ENCODE measurements at regions not wholly inside any gene's neighbourhood (a gene's known extent, or its start where the extent isn't known, plus 50 kb on each side); places are given as distances from the start of the nearest gene placed in this dataset.

GRCh38 chr9:28620661-28621060, 1047.4 kb upstream of the C9orf72 start:
- H3K4me3 ChIP-seq, result no peak overlapping the region
- no peaks in the 10 kb centered on the region for H4K20me1 ChIP-seq
- H3K27me3 ChIP-seq, result no peaks in the 10 kb centered on the region
- H3K9ac ChIP-seq, result no peak overlapping the region
- H3K27ac ChIP-seq, result no peak overlapping the region
- no peaks in the 10 kb centered on the region for H3K36me3 ChIP-seq
- no peaks in the 10 kb centered on the region for H3K4me1 ChIP-seq
- TF ChIP-seq Cebpa-rat (IDR thresholded peaks at IDR 0.05), result no peak
- H3K4me2 ChIP-seq, result no peak overlapping the region
- H3K9me3 ChIP-seq (replicated peaks in 1 of 11), result no peaks in the 10 kb centered on the region; a peak in 1 of 22 replicates

GRCh38 chr9:28624771-28625170, 1051.5 kb upstream of the C9orf72 start:
- H3K36me3 ChIP-seq, result no peaks in the 10 kb centered on the region
- no peak overlapping the region for H3K4me3 ChIP-seq
- H4K20me1 ChIP-seq, result no peaks in the 10 kb centered on the region
- H3K27ac ChIP-seq, result no peak overlapping the region
- no peak overlapping the region for H3K4me2 ChIP-seq
- H3K9ac ChIP-seq, result no peak overlapping the region
- no peaks in the 10 kb centered on the region for H3K27me3 ChIP-seq
- no peaks in the 10 kb centered on the region; a peak in 1 of 22 replicates for H3K9me3 ChIP-seq (replicated peaks in 1 of 11)
- TF ChIP-seq Cebpa-rat (IDR thresholded peaks at IDR 0.05), result no peak
- peaks cover 0 to 11% (median 0%) of the 10 kb centered on the region in 10 experiments; a peak in 8 of 20 replicates for H3K4me1 ChIP-seq

GRCh38 chr9:28628031-28628430, 1054.8 kb upstream of the C9orf72 start:
- no peak for TF ChIP-seq Cebpa-rat (IDR thresholded peaks at IDR 0.05)
- H3K27ac ChIP-seq, result no peak overlapping the region
- no peak overlapping the region for H3K4me3 ChIP-seq
- no peak overlapping the region for H3K9ac ChIP-seq
- no peaks in the 10 kb centered on the region for H4K20me1 ChIP-seq
- H3K4me2 ChIP-seq, result peak overlapping the region in 4 of 11 experiments; percentile 1 to 44 (median 30); a peak in 5 of 22 replicates
- peaks cover 0 to 11% (median 0%) of the 10 kb centered on the region in 10 experiments; a peak in 8 of 20 replicates for H3K4me1 ChIP-seq
- no peaks in the 10 kb centered on the region for H3K36me3 ChIP-seq
- no peaks in the 10 kb centered on the region; a peak in 1 of 22 replicates for H3K9me3 ChIP-seq (replicated peaks in 1 of 11)
- no peaks in the 10 kb centered on the region for H3K27me3 ChIP-seq

GRCh38 chr9:28648723-28649122, 1075.4 kb upstream of the C9orf72 start:
- no peak for TF ChIP-seq Cebpa-rat (IDR thresholded peaks at IDR 0.05)
- Histone ChIP-seq H3K9ac (no peak overlapping the region), H3K36me3 (no peaks in the 10 kb centered on the region), H4K20me1 (no peaks in the 10 kb centered on the region), H3K4me2 (no peak overlapping the region), H3K27ac (no peak overlapping the region), H3K4me3 (no peak overlapping the region), H3K27me3 (no peaks in the 10 kb centered on the region), H3K9me3 (replicated peaks in 1 of 11) (no peaks in the 10 kb centered on the region), H3K4me1 (peaks cover 0 to 15% (median 11%) of the 10 kb centered on the region in 10 experiments; a peak in 11 of 20 replicates)

GRCh38 chr9:28650327-28650726, 1077.0 kb upstream of the C9orf72 start:
- Histone ChIP-seq H3K36me3 (no peaks in the 10 kb centered on the region), H3K4me3 (no peak overlapping the region), H3K4me1 (peaks cover 0 to 15% (median 11%) of the 10 kb centered on the region in 10 experiments; a peak in 11 of 20 replicates), H4K20me1 (no peaks in the 10 kb centered on the region), H3K27me3 (no peaks in the 10 kb centered on the region), H3K4me2 (peak overlapping the region in 7 of 11 experiments; percentile 0 to 45 (median 34); a peak in 8 of 22 replicates), H3K9me3 (replicated peaks in 1 of 11) (no peaks in the 10 kb centered on the region), H3K27ac (no peak overlapping the region), H3K9ac (no peak overlapping the region)
- TF ChIP-seq Cebpa-rat (IDR thresholded peaks at IDR 0.05), result no peak

- no peaks in the 10 kb centered on the region for H3K9me3 ChIP-seq (replicated peaks in 1 of 11)
- TF ChIP-seq Cebpa-rat (IDR thresholded peaks at IDR 0.05), result no peak
- H3K4me1 ChIP-seq, result peaks cover 0 to 15% (median 11%) of the 10 kb centered on the region in 10 experiments; a peak in 11 of 20 replicates
- H3K36me3 ChIP-seq, result no peaks in the 10 kb centered on the region
- H3K9ac ChIP-seq, result no peak overlapping the region
- no peak overlapping the region for H3K4me3 ChIP-seq
- peak overlapping the region in 9 of 11 experiments; percentile 0 to 43 (median 25); a peak in 9 of 22 replicates for H3K4me2 ChIP-seq
- no peak overlapping the region for H3K27ac ChIP-seq
- H4K20me1 ChIP-seq, result no peaks in the 10 kb centered on the region
- H3K27me3 ChIP-seq, result no peaks in the 10 kb centered on the region
These were observed 1077.9 kb upstream of the C9orf72 start for GRCh38 chr9:28651050-28651722.

GRCh38 chr9:28653216-28653615, 1079.9 kb upstream of the C9orf72 start:
- H3K4me1 ChIP-seq, result peaks cover 0 to 15% (median 11%) of the 10 kb centered on the region in 10 experiments; a peak in 11 of 20 replicates
- H3K27ac ChIP-seq, result no peak overlapping the region
- TF ChIP-seq Cebpa-rat (IDR thresholded peaks at IDR 0.05), result no peak
- no peaks in the 10 kb centered on the region for H3K27me3 ChIP-seq
- no peak overlapping the region for H3K4me3 ChIP-seq
- H4K20me1 ChIP-seq, result no peaks in the 10 kb centered on the region
- H3K9ac ChIP-seq, result no peak overlapping the region
- H3K36me3 ChIP-seq, result no peaks in the 10 kb centered on the region
- no peaks in the 10 kb centered on the region for H3K9me3 ChIP-seq (replicated peaks in 1 of 11)
- no peak overlapping the region for H3K4me2 ChIP-seq

GRCh38 chr9:28656727-28657126, 1083.4 kb upstream of the C9orf72 start:
- no peak overlapping the region for H3K4me3 ChIP-seq

GRCh38 chr9:28661853-28662252, 1088.6 kb upstream of the C9orf72 start:
- Histone ChIP-seq H3K4me1 (no peaks in the 10 kb centered on the region), H3K4me3 (no peak overlapping the region), H4K20me1 (no peaks in the 10 kb centered on the region), H3K27ac (no peak overlapping the region), H3K9me3 (replicated peaks in 1 of 11) (no peaks in the 10 kb centered on the region), H3K36me3 (no peaks in the 10 kb centered on the region), H3K9ac (no peak overlapping the region), H3K27me3 (no peaks in the 10 kb centered on the region), H3K4me2 (no peak overlapping the region)
- no peak for TF ChIP-seq Cebpa-rat (IDR thresholded peaks at IDR 0.05)

More at GRCh38 chr9:28656727-28657126, 1083.4 kb upstream of the C9orf72 start:
- TF ChIP-seq Cebpa-rat (IDR thresholded peaks at IDR 0.05), result no peak
- Histone ChIP-seq H3K27me3 (no peaks in the 10 kb centered on the region), H3K4me1 (no peaks in the 10 kb centered on the region), H3K9ac (no peak overlapping the region), H4K20me1 (no peaks in the 10 kb centered on the region), H3K9me3 (replicated peaks in 1 of 11) (no peaks in the 10 kb centered on the region), H3K36me3 (no peaks in the 10 kb centered on the region), H3K4me2 (no peak overlapping the region), H3K27ac (no peak overlapping the region)

GRCh38 chr9:28662675-28663074, 1089.4 kb upstream of the C9orf72 start:
- 0 out of 20 replicates have a peak, but pooled peaks cover 0 to under 1% (median 0%) of the 10 kb centered on the region in 10 experiments for H3K4me1 ChIP-seq
- no peaks in the 10 kb centered on the region for H3K36me3 ChIP-seq

More at GRCh38 chr9:28662675-28663074, 1089.4 kb upstream of the C9orf72 start:
- Histone ChIP-seq H3K9me3 (replicated peaks in 1 of 11) (no peaks in the 10 kb centered on the region), H4K20me1 (no peaks in the 10 kb centered on the region), H3K27me3 (no peaks in the 10 kb centered on the region), H3K4me2 (no peak overlapping the region), H3K27ac (no peak overlapping the region), H3K9ac (no peak overlapping the region), H3K4me3 (no peak overlapping the region)
- TF ChIP-seq Cebpa-rat (IDR thresholded peaks at IDR 0.05), result no peak
